ENCODE measurements at regions not wholly inside any gene's neighbourhood (a gene's known extent, or its start where the extent isn't known, plus 50 kb on each side); places are given as distances from the start of the nearest gene placed in this dataset.

GRCh38 chr13:27001705-27002104 lies 169.9 kb downstream of the USP12 start:
- intact Hi-C loops (cut with DNase I) = no loop called here
- H3K9me3 ChIP-seq = no peaks in the 10 kb centered on the region
- DNase-seq (ENCODE audit: low spot score in 2 of 2) = peak in 1 of 2 donors; percentile 45
- H3K4me1 ChIP-seq = no peaks in the 10 kb centered on the region
- no peak overlapping the region for H3K4me3 ChIP-seq
- TF ChIP-seq CTCF (IDR thresholded peaks at IDR 0.05) = no peak
- no peaks in the 10 kb centered on the region for H3K27me3 ChIP-seq
- no peak overlapping the region for H3K27ac ChIP-seq
- no peaks in the 10 kb centered on the region for H3K36me3 ChIP-seq

GRCh38 chr13:27000686-27001085 lies 170.9 kb downstream of the USP12 start:
- H3K4me3 ChIP-seq = no peak overlapping the region
- H3K27me3 ChIP-seq = no peaks in the 10 kb centered on the region
- no peak overlapping the region for H3K27ac ChIP-seq
- H3K9me3 ChIP-seq = no peaks in the 10 kb centered on the region
- no peaks in the 10 kb centered on the region for H3K36me3 ChIP-seq
- intact Hi-C loops (cut with DNase I) = no loop called here
- TF ChIP-seq CTCF (IDR thresholded peaks at IDR 0.05) = no peak
- no peaks in the 10 kb centered on the region for H3K4me1 ChIP-seq
- peak in 1 of 2 donors; percentile 47 for DNase-seq (ENCODE audit: low spot score in 2 of 2)

- intact Hi-C loops (cut with DNase I) = no loop called here
- H3K4me1 ChIP-seq = no peaks in the 10 kb centered on the region
- no peaks in the 10 kb centered on the region for H3K27me3 ChIP-seq
- no peaks in the 10 kb centered on the region for H3K9me3 ChIP-seq
- no peak overlapping the region for H3K27ac ChIP-seq
- DNase-seq (ENCODE audit: low spot score in 2 of 2) = peak in 1 of 2 donors; percentile 13
- no peak overlapping the region for H3K4me3 ChIP-seq
- H3K36me3 ChIP-seq = no peaks in the 10 kb centered on the region
- TF ChIP-seq CTCF (IDR thresholded peaks at IDR 0.05) = no peak
These were observed 172.1 kb downstream of the USP12 start for GRCh38 chr13:26999499-26999898.

GRCh38 chr13:26998292-26998691 lies 173.3 kb downstream of the USP12 start:
- DNase-seq (ENCODE audit: low spot score in 2 of 2) = peak in 1 of 2 donors; percentile 13
- Histone ChIP-seq H3K36me3 (no peaks in the 10 kb centered on the region), H3K4me1 (no peaks in the 10 kb centered on the region), H3K27ac (no peak overlapping the region), H3K27me3 (no peaks in the 10 kb centered on the region), H3K9me3 (no peaks in the 10 kb centered on the region), H3K4me3 (no peak overlapping the region)
- intact Hi-C loops (cut with DNase I) = no loop called here
- TF ChIP-seq CTCF (IDR thresholded peaks at IDR 0.05) = no peak

GRCh38 chr13:26996965-26997752 lies 174.5 kb downstream of the USP12 start:
- no peak overlapping the region for H3K4me3 ChIP-seq
- no peaks in the 10 kb centered on the region for H3K9me3 ChIP-seq
- peak in 1 of 2 donors; percentile 42 for DNase-seq (ENCODE audit: low spot score in 2 of 2)
- no peak overlapping the region for H3K27ac ChIP-seq
- no peaks in the 10 kb centered on the region for H3K27me3 ChIP-seq
- H3K36me3 ChIP-seq = no peaks in the 10 kb centered on the region
- H3K4me1 ChIP-seq = peaks cover 0 to 5% of the 10 kb centered on the region in 2 donors
- TF ChIP-seq CTCF (IDR thresholded peaks at IDR 0.05) = no peak
- intact Hi-C loops (cut with DNase I) = no loop called here
